ENCODE measurements at regions not wholly inside any gene's neighbourhood (a gene's known extent, or its start where the extent isn't known, plus 50 kb on each side); places are given as distances from the start of the nearest gene placed in this dataset.

GRCh38 chr7:115552766-115553165 is 477.8 kb downstream of the TFEC start:
- ATAC-seq (ENCODE audit: low FRiP score), result no peak
- DNase-seq (ENCODE audit: low spot score), result no peak
- no peak for TF ChIP-seq CTCF (IDR thresholded peaks at IDR 0.05)

GRCh38 chr7:115549910-115550309 is 480.7 kb downstream of the TFEC start:
- TF ChIP-seq CTCF (IDR thresholded peaks at IDR 0.05), result no peak
- no peak for DNase-seq (ENCODE audit: low spot score)
- ATAC-seq (ENCODE audit: low FRiP score), result no peak

GRCh38 chr7:115548756-115549155 is 481.8 kb downstream of the TFEC start:
- no peak for TF ChIP-seq CTCF (IDR thresholded peaks at IDR 0.05)
- no peak for DNase-seq (ENCODE audit: low spot score)
- ATAC-seq (ENCODE audit: low FRiP score), result no peak

GRCh38 chr7:115546790-115547189 is 483.8 kb downstream of the TFEC start:
- no peak for DNase-seq (ENCODE audit: low spot score)
- ATAC-seq (ENCODE audit: low FRiP score), result no peak
- no peak for TF ChIP-seq CTCF (IDR thresholded peaks at IDR 0.05)

DNA sequence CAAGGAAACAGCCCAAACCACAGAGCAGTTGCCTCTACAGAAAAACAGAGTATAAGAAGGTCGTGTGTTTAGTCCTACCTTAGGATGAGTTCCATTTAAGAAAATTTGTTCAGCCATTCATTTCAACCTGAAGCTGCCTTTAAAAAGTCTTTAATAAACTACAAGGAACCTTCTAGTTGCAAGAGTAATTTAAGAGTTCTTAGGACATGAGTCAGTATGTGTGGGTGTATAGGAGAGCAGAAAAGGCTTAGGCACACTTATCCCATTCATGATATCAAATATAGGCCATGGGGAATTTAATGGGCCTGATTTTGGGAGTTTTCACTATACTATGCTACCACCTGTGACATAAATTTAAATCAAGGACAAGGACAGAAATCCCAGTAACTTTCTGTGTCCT is 496.8 kb downstream of the TFEC start:
- no peak for TF ChIP-seq CTCF (IDR thresholded peaks at IDR 0.05)
- DNase-seq (ENCODE audit: low spot score), result no peak
- ATAC-seq (ENCODE audit: low FRiP score), result no peak

- no peak for DNase-seq (ENCODE audit: low spot score)
- no peak for TF ChIP-seq CTCF (IDR thresholded peaks at IDR 0.05)
- ATAC-seq (ENCODE audit: low FRiP score), result no peak
These were observed 504.3 kb downstream of the TFEC start for GRCh38 chr7:115526278-115526677.

DNA sequence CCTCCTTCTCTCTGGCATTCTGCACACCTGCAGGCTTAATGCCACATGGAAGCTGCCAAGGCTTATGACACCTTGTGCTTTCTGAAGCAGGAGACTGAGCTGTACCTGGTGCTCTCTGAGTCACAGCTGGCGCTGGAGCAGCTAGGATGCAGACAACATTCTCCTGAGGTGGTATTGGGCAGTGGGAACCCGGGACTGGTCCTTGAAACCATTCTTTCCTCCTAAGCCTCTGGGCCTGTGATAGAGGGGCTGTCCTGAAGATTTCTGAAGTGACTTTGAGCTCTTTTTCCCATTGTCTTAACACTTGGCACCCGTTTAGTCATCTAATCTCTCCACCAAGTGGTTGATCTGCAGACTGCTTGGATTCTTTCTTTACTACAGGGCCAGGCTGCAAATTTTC is 508.4 kb downstream of the TFEC start:
- TF ChIP-seq CTCF (IDR thresholded peaks at IDR 0.05), result no peak
- DNase-seq (ENCODE audit: low spot score) (no peak), ATAC-seq (ENCODE audit: low FRiP score) (no peak)

Measured in omental fat pad (tissue), 3 donors.